ENCODE measurements at regions not wholly inside any gene's neighbourhood (a gene's known extent, or its start where the extent isn't known, plus 50 kb on each side); places are given as distances from the start of the nearest gene placed in this dataset.

- H3K4me3 ChIP-seq (ENCODE audit: low read depth, low read length), result no peak overlapping the region
- ChIA-PET CTCF (no interaction called here), POLR2A (no interaction called here)
- no peak for DNase-seq (ENCODE audit: low read depth, low spot score)
- no peaks in the 10 kb centered on the region for H3K27me3 ChIP-seq (ENCODE audit: control insufficient read depth, insufficient read depth, low read length)
- H3K9me3 ChIP-seq (ENCODE audit: control insufficient read depth, insufficient read depth, low read length), result no peaks in the 10 kb centered on the region; the same call in 1 of the 2 replicates
- no peak overlapping the region for H3K27ac ChIP-seq (ENCODE audit: low read depth, low read length)
- TF ChIP-seq CTCF (IDR thresholded peaks at IDR 0.05; ENCODE audit: low read depth, low read length), result no peak
Measured at GRCh38 chr12:39007619-39008018, 102.2 kb upstream of the CPNE8 start.

- H3K4me3 ChIP-seq (ENCODE audit: low read depth, low read length), result no peak overlapping the region
- no peak for TF ChIP-seq CTCF (IDR thresholded peaks at IDR 0.05; ENCODE audit: low read depth, low read length)
- ChIA-PET CTCF (no interaction called here), POLR2A (no interaction called here)
- H3K9me3 ChIP-seq (ENCODE audit: control insufficient read depth, insufficient read depth, low read length), result no peaks in the 10 kb centered on the region; the same call in 1 of the 2 replicates
- no peak for DNase-seq (ENCODE audit: low read depth, low spot score)
- no peak overlapping the region for H3K27ac ChIP-seq (ENCODE audit: low read depth, low read length)
- no peaks in the 10 kb centered on the region for H3K27me3 ChIP-seq (ENCODE audit: control insufficient read depth, insufficient read depth, low read length)
Measured at GRCh38 chr12:39006286-39006685, 100.9 kb upstream of the CPNE8 start.

- TF ChIP-seq CTCF (IDR thresholded peaks at IDR 0.05; ENCODE audit: low read depth, low read length), result no peak
- H3K4me3 ChIP-seq (ENCODE audit: low read depth, low read length), result no peak overlapping the region
- CTCF ChIA-PET, result no interaction called here
- POLR2A ChIA-PET, result no interaction called here
- no peaks in the 10 kb centered on the region; the same call in 1 of the 2 replicates for H3K9me3 ChIP-seq (ENCODE audit: control insufficient read depth, insufficient read depth, low read length)
- H3K27ac ChIP-seq (ENCODE audit: low read depth, low read length), result no peak overlapping the region
- DNase-seq (ENCODE audit: low read depth, low spot score), result no peak
- no peaks in the 10 kb centered on the region for H3K27me3 ChIP-seq (ENCODE audit: control insufficient read depth, insufficient read depth, low read length)
Measured at GRCh38 chr12:39005671-39006070, 100.3 kb upstream of the CPNE8 start.

- POLR2A ChIA-PET, result no interaction called here
- Histone ChIP-seq H3K4me3 (ENCODE audit: low read depth, low read length) (no peak overlapping the region), H3K9me3 (ENCODE audit: control insufficient read depth, insufficient read depth, low read length) (no peaks in the 10 kb centered on the region; the same call in 1 of the 2 replicates), H3K27ac (ENCODE audit: low read depth, low read length) (no peak overlapping the region), H3K27me3 (ENCODE audit: control insufficient read depth, insufficient read depth, low read length) (no peaks in the 10 kb centered on the region)
- no peak for DNase-seq (ENCODE audit: low read depth, low spot score)
- CTCF ChIA-PET, result no interaction called here
- TF ChIP-seq CTCF (IDR thresholded peaks at IDR 0.05; ENCODE audit: low read depth, low read length), result no peak
Measured at GRCh38 chr12:39003541-39004155, 98.3 kb upstream of the CPNE8 start.

- Histone ChIP-seq H3K4me3 (ENCODE audit: low read depth, low read length) (no peak overlapping the region), H3K27me3 (ENCODE audit: control insufficient read depth, insufficient read depth, low read length) (no peaks in the 10 kb centered on the region), H3K9me3 (ENCODE audit: control insufficient read depth, insufficient read depth, low read length) (no peaks in the 10 kb centered on the region; the same call in 1 of the 2 replicates), H3K27ac (ENCODE audit: low read depth, low read length) (no peak overlapping the region)
- DNase-seq (ENCODE audit: low read depth, low spot score), result no peak
- no peak for TF ChIP-seq CTCF (IDR thresholded peaks at IDR 0.05; ENCODE audit: low read depth, low read length)
- POLR2A ChIA-PET, result no interaction called here
- CTCF ChIA-PET, result no interaction called here
Measured at GRCh38 chr12:39000370-39000769, 95.0 kb upstream of the CPNE8 start.

All from AG04450 (cell line).